Tibial nerve (tissue), 4 donors: ENCODE measurements at regions not wholly inside any gene's neighbourhood (a gene's known extent, or its start where the extent isn't known, plus 50 kb on each side); places are given as distances from the start of the nearest gene placed in this dataset.

Experiments used
- DNase-seq, 2 donors: peaks; one replicate each; pipeline ENCODE4 v3.0.0-alpha.2; 2019; ENCODE audit warnings: low spot score in 2 of 2
- H3K27ac ChIP-seq, 4 donors: fragments of 200-600 bp; sonication (generic) in 3 of 4; one replicate each; pipeline ENCODE4 v1.5.1; 2017 to 2019; ENCODE audit warnings: mild to moderate bottlenecking in 1 of 4
- H3K27me3 ChIP-seq, 2 donors: fragments of 200-600 bp; sonication (generic) in 1 of 2; one replicate each; pipeline versions ENCODE4 v1.5.1 to v1.6.0; 2017 to 2019
- H3K36me3 ChIP-seq, 3 donors: fragments of 200-600 bp; sonication (generic); one replicate each; pipeline ENCODE4 v1.5.1; 2018 to 2019
- H3K4me1 ChIP-seq, 4 donors: fragments of 200-600 bp; sonication (generic) in 3 of 4; one replicate each; pipeline ENCODE4 v1.5.1; 2017 to 2019
- H3K4me3 ChIP-seq, 4 donors: fragments of 200-600 bp; sonication (generic) in 3 of 4; one replicate each; pipeline ENCODE4 v1.5.1; 2017 to 2019; ENCODE audit warnings: mild to moderate bottlenecking in 1 of 4, moderate library complexity in 1 of 4
- H3K9me3 ChIP-seq, 4 donors: fragments of 200-600 bp; sonication (generic) in 3 of 4; one replicate each; pipeline ENCODE4 v1.5.1; 2017 to 2019
- EP300 ChIP-seq, 2 donors: sonication (generic); formaldehyde crosslinking; IDR thresholded peaks; one replicate each; pipeline ENCODE4 v1.6.1; 2017; ENCODE audit warnings: antibody characterized with exemption in 2 of 2, mild to moderate bottlenecking in 1 of 2
- POLR2A ChIP-seq, 2 donors: fragments of 450-650 bp; IDR thresholded peaks; one replicate each; pipeline ENCODE4 v1.6.1; 2017; ENCODE audit warnings: antibody characterized with exemption in 2 of 2, mild to moderate bottlenecking in 2 of 2, moderate library complexity in 2 of 2
- WGBS, 2 donors: methylation state at CpG; one replicate each; pipeline ENCODE4 v1.1.5; 2018; 5-methylcytosine and 5-hydroxymethylcytosine counted together
- TF ChIP-seq, protein P1 (sequence below), 5 experiments: fragments of 200-600 bp in 3 of 5; fragments of 450-650 bp in 2 of 5; sonication (generic) in 3 of 5; IDR thresholded peaks; one replicate each; pipeline ENCODE4 v1.5.1; 2016 to 2019; ENCODE audit warnings: antibody characterized with exemption in 5 of 5, mild to moderate bottlenecking in 3 of 5, moderate library complexity in 2 of 5

DNA sequence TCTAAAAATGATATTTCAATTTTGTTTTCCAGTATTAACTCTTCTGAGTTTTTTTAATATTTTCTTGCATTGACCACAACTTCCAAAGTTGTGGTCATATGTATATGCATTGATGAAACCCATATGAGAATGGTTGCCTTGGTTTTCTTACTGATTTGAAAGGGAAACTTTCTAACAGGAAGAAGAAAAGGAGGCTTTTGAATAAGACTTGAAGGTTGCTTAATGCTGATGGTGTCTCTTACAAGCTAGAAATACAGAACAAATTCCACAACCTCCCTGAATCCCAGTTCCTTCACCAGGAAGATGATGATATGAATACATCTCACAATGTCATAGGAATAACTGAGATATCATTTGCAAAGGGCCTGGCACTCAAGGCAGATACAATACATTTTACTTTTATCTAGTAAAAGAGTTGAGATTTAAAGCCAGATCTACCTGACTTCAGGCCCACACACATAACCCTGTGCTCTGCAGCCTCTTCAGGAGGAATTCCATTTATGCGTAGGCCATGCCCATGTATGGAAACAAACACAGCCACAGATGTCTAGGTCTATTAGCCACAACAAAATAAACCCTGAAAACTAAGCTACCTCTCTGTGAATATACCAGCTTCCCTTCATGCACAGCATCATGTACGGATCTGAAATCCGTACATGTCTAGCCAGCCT is 165.4 kb upstream of the PLEKHG7 start:
- H3K27me3 ChIP-seq = no peaks in the 10 kb centered on the region
- H3K4me1 ChIP-seq = peaks cover 0 to 40% (median 18%) of the 10 kb centered on the region in 4 donors
- H3K4me3 ChIP-seq = no peak overlapping the region
- WGBS, 2 donors = 98% methylated on average over 3 of the region's 3 CpGs
- no peaks in the 10 kb centered on the region for H3K9me3 ChIP-seq
- no peak for DNase-seq
- no peak overlapping the region for H3K27ac ChIP-seq
- no peaks in the 10 kb centered on the region for H3K36me3 ChIP-seq
- TF ChIP-seq POLR2A (IDR thresholded peaks at IDR 0.05) (no peak), EP300 (IDR thresholded peaks at IDR 0.05) (no peak)
- TF ChIP-seq, protein P1, sequence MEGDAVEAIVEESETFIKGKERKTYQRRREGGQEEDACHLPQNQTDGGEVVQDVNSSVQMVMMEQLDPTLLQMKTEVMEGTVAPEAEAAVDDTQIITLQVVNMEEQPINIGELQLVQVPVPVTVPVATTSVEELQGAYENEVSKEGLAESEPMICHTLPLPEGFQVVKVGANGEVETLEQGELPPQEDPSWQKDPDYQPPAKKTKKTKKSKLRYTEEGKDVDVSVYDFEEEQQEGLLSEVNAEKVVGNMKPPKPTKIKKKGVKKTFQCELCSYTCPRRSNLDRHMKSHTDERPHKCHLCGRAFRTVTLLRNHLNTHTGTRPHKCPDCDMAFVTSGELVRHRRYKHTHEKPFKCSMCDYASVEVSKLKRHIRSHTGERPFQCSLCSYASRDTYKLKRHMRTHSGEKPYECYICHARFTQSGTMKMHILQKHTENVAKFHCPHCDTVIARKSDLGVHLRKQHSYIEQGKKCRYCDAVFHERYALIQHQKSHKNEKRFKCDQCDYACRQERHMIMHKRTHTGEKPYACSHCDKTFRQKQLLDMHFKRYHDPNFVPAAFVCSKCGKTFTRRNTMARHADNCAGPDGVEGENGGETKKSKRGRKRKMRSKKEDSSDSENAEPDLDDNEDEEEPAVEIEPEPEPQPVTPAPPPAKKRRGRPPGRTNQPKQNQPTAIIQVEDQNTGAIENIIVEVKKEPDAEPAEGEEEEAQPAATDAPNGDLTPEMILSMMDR (IDR thresholded peaks at IDR 0.05) = no peak

DNA sequence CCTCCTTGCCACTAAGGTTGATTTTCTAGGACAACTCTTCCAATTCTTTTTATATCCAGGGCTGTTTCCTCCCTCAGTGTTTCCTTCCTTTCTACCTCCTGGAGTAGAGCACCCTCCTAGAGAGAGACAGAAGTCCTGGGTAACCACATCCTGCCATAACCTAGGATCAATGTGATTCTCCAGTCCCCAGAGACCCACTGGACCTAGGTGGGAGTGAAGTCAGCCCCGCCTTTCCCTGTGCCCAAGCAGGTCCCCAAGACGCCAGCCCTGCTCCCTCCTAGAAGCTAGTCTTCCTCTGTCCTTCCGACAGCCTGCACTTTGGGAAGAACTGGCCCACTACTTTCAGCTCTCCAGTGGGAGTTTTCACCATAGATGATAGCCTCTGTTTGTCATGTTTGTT is 166.8 kb upstream of the PLEKHG7 start:
- TF ChIP-seq, protein P1 (IDR thresholded peaks at IDR 0.05) = no peak
- no peak for TF ChIP-seq POLR2A (IDR thresholded peaks at IDR 0.05)
- TF ChIP-seq EP300 (IDR thresholded peaks at IDR 0.05) = no peak
- H3K4me1 ChIP-seq = peaks cover 0 to 38% (median 15%) of the 10 kb centered on the region in 4 donors
- 91 to 93% methylated on average over 3 of the region's 3 CpGs for WGBS, 2 donors
- no peaks in the 10 kb centered on the region for H3K36me3 ChIP-seq
- no peak for DNase-seq
- no peaks in the 10 kb centered on the region for H3K27me3 ChIP-seq
- no peaks in the 10 kb centered on the region for H3K9me3 ChIP-seq
- H3K4me3 ChIP-seq = no peak overlapping the region
- no peak overlapping the region for H3K27ac ChIP-seq

DNA sequence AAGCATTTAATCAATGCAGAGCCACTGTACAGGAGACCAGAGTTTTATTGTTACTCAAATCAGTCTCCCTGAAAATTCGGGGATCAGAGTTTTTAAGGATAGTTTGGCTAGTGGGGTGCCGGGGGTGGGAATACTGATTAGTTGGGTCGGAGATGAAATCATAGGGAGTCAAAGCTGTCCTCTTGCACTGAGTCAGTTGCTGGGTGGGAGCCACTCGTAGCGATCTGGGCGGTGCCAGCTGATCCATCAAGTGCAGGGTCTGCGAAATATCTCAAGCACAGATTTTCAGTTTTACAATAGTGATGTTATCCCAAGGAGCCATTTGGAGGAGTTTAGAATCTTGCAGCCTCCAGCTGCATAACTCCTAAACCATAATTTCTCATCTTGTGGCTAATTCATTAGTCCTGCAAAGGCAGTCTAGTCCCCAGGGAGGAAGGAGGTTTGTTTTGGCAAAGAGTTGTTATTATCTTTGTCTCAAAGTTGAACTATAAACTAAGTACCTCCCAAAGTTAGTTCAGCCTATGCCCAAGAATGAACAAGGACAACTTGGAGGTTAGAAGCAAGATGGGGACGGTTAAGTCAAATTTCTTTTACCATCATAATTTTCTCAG is 169.4 kb upstream of the PLEKHG7 start:
- TF ChIP-seq, protein P1 (IDR thresholded peaks at IDR 0.05) = no peak
- TF ChIP-seq EP300 (IDR thresholded peaks at IDR 0.05) (no peak), POLR2A (IDR thresholded peaks at IDR 0.05) (no peak)
- Histone ChIP-seq H3K36me3 (no peaks in the 10 kb centered on the region), H3K27ac (no peak overlapping the region), H3K4me1 (peaks cover 0 to 12% (median 0%) of the 10 kb centered on the region in 4 donors), H3K4me3 (no peak overlapping the region), H3K9me3 (no peaks in the 10 kb centered on the region), H3K27me3 (no peaks in the 10 kb centered on the region)
- no peak for DNase-seq
- 55 to 78% methylated on average over 8 of the region's 8 CpGs for WGBS, 2 donors

- Histone ChIP-seq H3K27me3 (no peaks in the 10 kb centered on the region), H3K36me3 (no peaks in the 10 kb centered on the region), H3K27ac (no peak overlapping the region), H3K9me3 (no peaks in the 10 kb centered on the region), H3K4me3 (no peak overlapping the region), H3K4me1 (peaks cover 0 to 5% (median 0%) of the 10 kb centered on the region in 4 donors)
- no peak for DNase-seq
- WGBS, 2 donors = 74 to 82% methylated on average over 1 of the region's 1 CpG
- TF ChIP-seq POLR2A (IDR thresholded peaks at IDR 0.05) = no peak
- TF ChIP-seq, protein P1 (IDR thresholded peaks at IDR 0.05) = no peak
- TF ChIP-seq EP300 (IDR thresholded peaks at IDR 0.05) = no peak
These were observed 172.1 kb upstream of the PLEKHG7 start for GRCh38 chr12:92530706-92531105.

DNA sequence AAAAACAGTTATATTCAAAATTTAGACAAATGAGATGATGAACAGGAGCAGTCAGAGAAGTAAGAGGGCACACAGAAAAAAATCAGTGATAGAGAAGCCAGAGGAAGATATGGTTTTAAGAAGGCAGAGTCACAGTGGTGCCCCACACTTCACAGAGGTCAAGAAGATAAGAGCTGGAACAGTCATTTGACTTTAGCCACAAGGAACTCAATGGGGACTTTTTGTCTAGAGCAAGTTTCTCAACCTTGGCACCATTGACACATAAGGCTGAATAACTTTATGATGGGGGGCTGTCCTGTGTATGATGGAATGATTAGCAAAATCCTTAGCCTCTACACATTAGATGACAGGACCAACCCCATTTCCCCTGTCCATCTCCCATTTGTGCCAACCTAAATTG is 172.8 kb upstream of the PLEKHG7 start:
- DNase-seq = no peak
- no peaks in the 10 kb centered on the region for H3K9me3 ChIP-seq
- H3K4me1 ChIP-seq = peaks cover 0 to 5% (median 0%) of the 10 kb centered on the region in 4 donors
- no peaks in the 10 kb centered on the region for H3K36me3 ChIP-seq
- no peaks in the 10 kb centered on the region for H3K27me3 ChIP-seq
- TF ChIP-seq POLR2A (IDR thresholded peaks at IDR 0.05) = no peak
- TF ChIP-seq, protein P1 (IDR thresholded peaks at IDR 0.05) = no peak
- no peak for TF ChIP-seq EP300 (IDR thresholded peaks at IDR 0.05)
- no peak overlapping the region for H3K27ac ChIP-seq
- no peak overlapping the region for H3K4me3 ChIP-seq
